Activated naive CD8-positive, alpha-beta T cell treated with anti-CD3 and anti-CD28 coated beads, Interleukin-2, amount 10 ng/mL, durations not matched to agents 7 days and 5 days (primary cell): ENCODE measurements at regions not wholly inside any gene's neighbourhood (a gene's known extent, or its start where the extent isn't known, plus 50 kb on each side); places are given as distances from the start of the nearest gene placed in this dataset.

Experiments used
- ATAC-seq: fragments of 150-1000 bp; cut with Tn5 transposase; one replicate; pipeline ENCODE4 v1.10.0; 2021; ENCODE audit warnings: low read depth, moderate library complexity
- POLR2A ChIA-PET: fragments of 350-600 bp; sonication (Branson Sonifier 250); formaldehyde crosslinking; loops from one replicate; lab custom pipeline; 2021; ENCODE audit warnings: antibody characterized with exemption; lab: Charles Lee
- DNase-seq: peaks from one replicate; pipeline ENCODE4 v3.0.0; 2021
- H3K27ac Mint-ChIP-seq: one replicate; pipeline ENCODE4 v1.8.0; 2022; ENCODE audit warnings: mild to moderate bottlenecking, mixed read lengths
- H3K27me3 Mint-ChIP-seq: one replicate; pipeline ENCODE4 v1.8.0; 2022; ENCODE audit warnings: mild to moderate bottlenecking, moderate library complexity, mixed read lengths
- H3K36me3 Mint-ChIP-seq: one replicate; pipeline ENCODE4 v1.8.0; 2021; ENCODE audit warnings: mild to moderate bottlenecking, mixed read lengths
- H3K4me1 Mint-ChIP-seq: one replicate; pipeline ENCODE4 v1.8.0; 2021; ENCODE audit warnings: mixed read lengths
- H3K4me3 Mint-ChIP-seq: one replicate; pipeline ENCODE4 v1.8.0; 2022; ENCODE audit warnings: mild to moderate bottlenecking, moderate library complexity, mixed read lengths
- H3K9me3 Mint-ChIP-seq: one replicate; pipeline ENCODE4 v1.8.0; 2021; ENCODE audit warnings: mixed read lengths

- DNase-seq (no peak), ATAC-seq (no peak)
- H3K9me3 Mint-ChIP-seq: no peaks in the 10 kb centered on the region
- POLR2A ChIA-PET: no interaction called here
- peaks cover 2% of the 10 kb centered on the region for H3K27me3 Mint-ChIP-seq
- H3K36me3 Mint-ChIP-seq: no peaks in the 10 kb centered on the region
- no peak overlapping the region for H3K27ac Mint-ChIP-seq
- no peaks in the 10 kb centered on the region for H3K4me1 Mint-ChIP-seq
- no peak overlapping the region for H3K4me3 Mint-ChIP-seq
Observed at GRCh38 chr1:99177465-99177864, 86.8 kb upstream of the PLPPR4 start.

- no peaks in the 10 kb centered on the region for H3K4me1 Mint-ChIP-seq
- no peaks in the 10 kb centered on the region for H3K9me3 Mint-ChIP-seq
- peaks cover 2% of the 10 kb centered on the region for H3K27me3 Mint-ChIP-seq
- DNase-seq (peak; percentile 36), ATAC-seq (peak; percentile 88)
- H3K27ac Mint-ChIP-seq: no peak overlapping the region
- POLR2A ChIA-PET: no interaction called here
- no peak overlapping the region for H3K4me3 Mint-ChIP-seq
- H3K36me3 Mint-ChIP-seq: no peaks in the 10 kb centered on the region
Observed at GRCh38 chr1:99180343-99180808, 83.9 kb upstream of the PLPPR4 start.

- Mint-ChIP-seq H3K9me3 (no peaks in the 10 kb centered on the region), H3K27me3 (peaks cover 2% of the 10 kb centered on the region), H3K27ac (no peak overlapping the region), H3K4me1 (no peaks in the 10 kb centered on the region), H3K36me3 (no peaks in the 10 kb centered on the region), H3K4me3 (no peak overlapping the region)
- DNase-seq (no peak), ATAC-seq (no peak)
- POLR2A ChIA-PET: no interaction called here
Observed at GRCh38 chr1:99180915-99181314, 83.4 kb upstream of the PLPPR4 start.

- DNase-seq (no peak), ATAC-seq (no peak)
- no peaks in the 10 kb centered on the region for H3K4me1 Mint-ChIP-seq
- no peaks in the 10 kb centered on the region for H3K27me3 Mint-ChIP-seq
- no peaks in the 10 kb centered on the region for H3K9me3 Mint-ChIP-seq
- H3K27ac Mint-ChIP-seq: no peak overlapping the region
- H3K4me3 Mint-ChIP-seq: no peak overlapping the region
- POLR2A ChIA-PET: no interaction called here
- no peaks in the 10 kb centered on the region for H3K36me3 Mint-ChIP-seq
Observed at GRCh38 chr1:99181892-99182291, 82.4 kb upstream of the PLPPR4 start.

GRCh38 chr1:99185196-99185595 is 79.1 kb upstream of the PLPPR4 start:
- Mint-ChIP-seq H3K36me3 (no peaks in the 10 kb centered on the region), H3K4me1 (no peaks in the 10 kb centered on the region), H3K27ac (no peak overlapping the region), H3K27me3 (peaks cover 4% of the 10 kb centered on the region), H3K4me3 (no peak overlapping the region), H3K9me3 (no peaks in the 10 kb centered on the region)
- ATAC-seq (no peak), DNase-seq (no peak)
- POLR2A ChIA-PET: no interaction called here

GRCh38 chr1:99193431-99193830 is 70.9 kb upstream of the PLPPR4 start:
- ATAC-seq: no peak
- DNase-seq: no peak
- no peak overlapping the region for H3K27ac Mint-ChIP-seq
- no peaks in the 10 kb centered on the region for H3K36me3 Mint-ChIP-seq
- H3K4me1 Mint-ChIP-seq: no peaks in the 10 kb centered on the region
- POLR2A ChIA-PET: no interaction called here
- peaks cover 10% of the 10 kb centered on the region for H3K27me3 Mint-ChIP-seq
- no peak overlapping the region for H3K4me3 Mint-ChIP-seq
- no peaks in the 10 kb centered on the region for H3K9me3 Mint-ChIP-seq

- ATAC-seq: no peak
- Mint-ChIP-seq H3K27me3 (peaks cover 5% of the 10 kb centered on the region), H3K4me1 (no peaks in the 10 kb centered on the region), H3K36me3 (no peaks in the 10 kb centered on the region), H3K9me3 (no peaks in the 10 kb centered on the region), H3K4me3 (no peak overlapping the region), H3K27ac (no peak overlapping the region)
- POLR2A ChIA-PET: no interaction called here
- DNase-seq: no peak
Observed at GRCh38 chr1:99198393-99198792, 65.9 kb upstream of the PLPPR4 start.

GRCh38 chr1:99207216-99207615 is 57.1 kb upstream of the PLPPR4 start:
- Mint-ChIP-seq H3K27me3 (no peaks in the 10 kb centered on the region), H3K4me3 (no peak overlapping the region), H3K27ac (no peak overlapping the region), H3K4me1 (no peaks in the 10 kb centered on the region), H3K36me3 (no peaks in the 10 kb centered on the region), H3K9me3 (no peaks in the 10 kb centered on the region)
- ATAC-seq: no peak
- no peak for DNase-seq
- POLR2A ChIA-PET: no interaction called here
